SKM-1 (cell line): ENCODE measurements at regions not wholly inside any gene's neighbourhood (a gene's known extent, or its start where the extent isn't known, plus 50 kb on each side); places are given as distances from the start of the nearest gene placed in this dataset.
A peak's percentile ranks its signal among the peaks of the same experiment; 100 is the strongest.
"Not testable (repeated sequence)": the region's sequence is repeated elsewhere in the genome, so short reads cannot be mapped to it uniquely, and the experiment has no call there.

Experiments used
- DNase-seq: peaks from one replicate; lab custom pipeline; 2025; ENCODE audit not compliant: unreplicated experiment; lab: John Stamatoyannopoulos, UW

DNA sequence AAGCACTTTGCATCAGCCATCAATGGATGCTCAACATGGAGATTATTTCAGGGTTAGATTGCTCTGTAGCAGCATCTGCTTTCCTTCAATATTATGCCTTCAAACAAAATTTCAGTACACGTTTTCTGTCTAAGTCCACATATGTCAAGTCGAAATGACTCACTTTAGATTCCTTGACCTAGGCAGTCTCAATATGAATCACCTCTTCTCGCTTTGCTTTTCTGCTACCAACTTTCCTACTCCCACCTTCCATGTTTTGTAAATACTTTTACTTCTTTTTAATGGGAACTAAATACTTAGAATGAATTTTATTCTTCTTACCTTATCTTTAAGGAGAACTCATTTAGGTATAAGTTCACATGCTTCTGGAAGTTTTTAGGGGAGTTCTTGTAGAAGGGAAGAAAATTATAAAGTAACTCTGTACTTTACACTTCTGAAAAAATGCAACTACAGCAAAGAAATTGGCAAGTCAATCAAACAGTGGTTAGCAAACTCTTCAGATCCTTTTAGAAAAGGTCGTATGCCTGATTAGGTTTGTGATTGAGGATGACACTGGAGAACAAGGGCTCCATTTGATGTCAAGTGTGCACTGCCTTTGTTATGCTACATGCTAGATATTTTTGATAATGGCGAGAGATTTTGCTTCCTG lies 478.5 kb upstream of the SMARCA2 start:
- no peak for DNase-seq

DNA sequence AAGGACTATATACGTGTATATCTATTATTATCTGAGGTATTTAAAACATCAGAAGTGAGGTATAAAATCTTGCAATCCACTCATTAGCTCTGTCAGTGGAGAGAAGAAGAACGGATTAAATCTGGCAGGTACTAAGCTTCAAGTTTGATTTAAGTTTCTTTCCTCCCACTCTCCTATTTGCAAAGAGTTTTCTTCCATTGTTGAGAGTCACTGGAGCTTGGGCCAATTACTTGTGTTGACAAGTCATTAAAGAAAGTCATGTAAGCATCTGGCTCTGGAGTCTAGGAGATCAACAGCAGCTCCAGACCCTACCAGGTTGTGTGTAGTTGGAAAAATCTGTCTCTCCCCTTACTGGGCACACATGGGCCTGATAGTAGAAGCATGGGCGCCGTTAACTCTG lies 476.8 kb upstream of the SMARCA2 start:
- DNase-seq, result no peak

DNA sequence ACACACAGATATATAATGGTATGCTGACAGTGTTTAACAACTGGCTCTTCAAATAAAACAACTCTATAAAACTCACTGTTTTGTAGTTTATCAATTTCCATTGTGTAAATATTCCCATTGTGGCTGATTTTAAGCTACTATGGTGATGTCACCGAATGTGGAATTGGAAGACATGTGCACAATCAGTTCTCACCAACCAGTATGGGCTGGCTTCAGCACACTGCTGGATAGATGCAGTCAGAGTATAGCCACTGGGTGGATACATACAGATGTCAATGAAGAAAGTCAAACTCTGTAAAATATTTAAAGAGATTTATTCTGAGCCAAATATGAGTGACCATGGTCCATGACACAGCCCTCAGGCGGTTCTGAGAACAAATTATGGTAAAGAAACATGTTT lies 475.9 kb upstream of the SMARCA2 start:
- DNase-seq, result no peak

DNA sequence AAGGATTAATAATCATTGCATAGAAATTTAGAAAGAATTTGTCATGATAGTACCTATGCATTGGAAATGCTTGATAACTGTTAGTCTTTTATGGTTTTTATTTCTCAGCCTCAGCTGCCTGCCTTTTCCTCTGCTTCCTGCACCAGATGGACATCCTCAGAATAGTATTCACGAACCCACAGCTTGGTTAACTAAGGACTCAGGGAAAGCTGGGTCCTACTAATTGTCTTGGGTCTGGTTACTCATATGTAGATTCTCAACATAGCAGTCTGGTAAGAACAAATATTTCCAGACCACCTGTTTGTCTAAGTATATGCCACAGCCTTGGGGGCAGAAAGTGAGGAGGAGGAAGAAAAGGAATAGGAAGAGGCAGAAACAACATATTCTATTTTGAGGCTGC lies 464.5 kb upstream of the SMARCA2 start:
- no peak for DNase-seq

DNA sequence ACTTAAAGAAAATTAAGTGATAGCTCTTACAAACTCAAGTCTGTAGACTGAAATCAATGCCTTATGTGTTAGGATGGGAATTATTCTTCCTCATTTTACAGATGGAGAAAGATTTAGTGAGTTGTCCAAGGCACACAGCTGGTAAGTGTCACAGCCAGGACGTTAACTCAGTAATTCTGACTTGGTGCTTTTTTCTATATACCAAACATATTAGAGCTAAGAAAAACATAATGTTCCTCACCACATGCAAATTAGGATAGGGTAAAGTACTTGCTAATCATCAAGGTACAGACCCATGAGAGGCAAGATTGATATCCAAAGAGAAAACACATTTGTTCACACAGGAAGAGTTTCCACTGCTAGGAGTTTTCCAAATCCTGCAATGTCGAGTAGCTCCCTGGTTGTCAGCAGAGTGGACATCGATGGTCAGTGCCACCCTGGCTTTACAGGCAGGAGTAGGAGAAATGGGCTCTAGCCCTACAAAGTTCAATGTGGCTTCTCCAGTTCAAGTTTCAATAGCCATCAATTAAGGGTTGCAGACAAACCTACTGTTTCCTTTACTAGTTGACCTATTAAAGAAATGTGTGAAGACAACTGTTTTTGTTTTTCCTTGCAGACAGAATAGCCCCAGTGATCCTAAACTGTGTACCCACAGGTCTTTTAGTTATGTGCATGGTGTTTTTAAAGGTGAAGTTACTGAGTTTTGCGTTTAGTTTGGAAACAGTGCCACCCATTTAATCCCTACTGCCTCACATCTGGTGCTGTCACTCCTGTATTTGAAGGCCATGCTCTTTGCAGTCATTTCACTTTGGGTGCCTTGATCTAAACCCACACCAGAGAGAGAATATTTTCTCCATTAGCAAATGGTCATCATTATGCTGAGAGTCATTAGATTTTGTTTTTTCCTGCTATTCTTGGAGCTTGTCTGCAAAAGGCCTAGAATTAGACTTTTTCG lies 460.8 kb upstream of the SMARCA2 start:
- no peak for DNase-seq

DNA sequence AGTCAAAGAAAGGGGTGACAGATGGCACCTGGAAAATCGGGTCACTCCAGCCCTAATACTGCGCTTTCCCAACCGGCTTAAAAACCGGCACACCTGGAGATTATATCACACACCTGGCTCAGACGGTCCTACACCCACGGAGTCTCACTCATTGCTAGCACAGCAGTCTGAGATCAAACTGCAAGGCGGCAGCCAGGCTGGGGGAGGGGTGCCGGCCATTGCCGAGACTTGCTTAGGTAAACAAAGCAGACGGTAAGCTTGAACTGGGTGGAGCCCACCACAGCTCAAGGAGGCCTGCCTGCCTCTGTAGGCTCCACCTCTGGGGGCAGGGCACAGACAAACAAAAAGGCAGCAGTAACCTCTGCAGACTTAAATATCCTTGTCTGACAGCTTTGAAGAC lies 456.5 kb upstream of the SMARCA2 start:
- DNase-seq, result not testable (repeated sequence)

DNA sequence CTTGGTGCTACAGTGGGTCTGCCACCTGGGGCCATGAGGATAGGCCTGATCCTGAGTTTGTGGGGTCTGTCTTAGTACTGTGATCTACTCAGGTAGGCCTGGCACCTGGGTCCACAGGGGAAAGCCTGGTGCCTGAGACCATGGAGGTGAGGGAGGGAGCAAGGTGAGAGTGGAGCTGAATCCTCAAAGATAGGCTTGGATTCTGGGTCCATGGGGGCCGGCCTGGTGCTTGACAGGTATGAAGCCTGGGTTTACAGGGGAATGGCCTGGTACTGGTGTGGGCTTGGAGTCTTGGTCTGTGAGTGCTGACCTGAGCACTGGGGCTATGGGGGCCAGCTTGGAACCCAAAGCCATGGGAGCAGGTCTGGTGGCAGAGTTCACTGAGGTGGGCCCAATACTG lies 439.2 kb upstream of the SMARCA2 start:
- no peak for DNase-seq

DNA sequence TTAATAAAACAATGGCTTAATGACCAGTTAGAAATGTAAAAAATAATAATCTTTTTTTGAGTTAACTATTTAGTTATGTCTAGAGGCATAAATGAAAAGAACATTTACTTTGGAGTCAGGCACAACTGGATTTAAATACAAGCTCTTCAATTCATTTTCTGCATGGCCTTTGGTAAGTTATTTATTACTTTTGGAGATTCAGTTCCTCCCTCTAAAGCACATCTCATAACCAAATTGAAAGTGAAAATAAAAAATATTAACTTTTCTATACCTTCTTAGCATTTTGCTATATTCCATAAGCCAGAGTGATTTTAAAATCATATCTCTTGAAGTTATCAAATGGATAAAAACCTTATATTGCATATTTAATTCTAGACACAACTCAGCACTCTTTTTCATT lies 434.9 kb upstream of the SMARCA2 start:
- DNase-seq, result no peak

DNA sequence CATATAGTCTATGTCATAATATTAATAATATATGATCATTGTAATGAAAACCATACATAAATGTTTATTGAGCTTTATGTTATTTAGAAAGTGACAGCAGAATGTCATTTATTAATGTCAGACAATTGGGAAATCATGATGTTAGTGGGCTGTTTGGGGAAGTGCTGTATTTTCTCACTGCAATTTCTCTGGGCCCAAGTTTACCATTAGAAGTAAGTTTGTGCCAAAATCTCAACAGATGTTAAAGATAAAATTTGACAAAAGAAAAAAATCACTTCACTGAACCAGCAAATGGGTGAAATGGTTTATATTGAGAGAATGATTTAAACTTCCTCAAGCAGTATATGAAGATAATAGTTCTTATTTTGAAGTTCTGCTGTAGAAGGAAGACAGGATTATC lies 433.2 kb upstream of the SMARCA2 start:
- DNase-seq, result no peak

DNA sequence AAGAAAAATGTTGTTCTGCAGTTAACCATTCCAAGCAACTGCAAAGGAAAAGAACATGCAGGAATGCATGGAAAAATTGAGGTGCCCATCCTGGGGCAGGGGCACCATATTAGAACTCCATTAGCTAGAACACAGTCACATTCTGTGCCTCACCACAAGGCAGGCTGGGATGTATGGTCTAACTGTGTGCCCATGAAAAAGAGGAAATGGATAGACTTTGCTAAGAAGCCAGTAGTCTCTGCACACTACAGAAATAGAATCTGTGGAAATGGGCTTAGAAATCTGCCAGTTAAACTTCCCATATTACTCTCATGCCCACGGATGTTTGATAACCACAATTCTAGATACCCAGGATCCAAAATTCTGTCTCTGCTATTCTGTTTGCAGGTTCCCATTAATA lies 423.8 kb upstream of the SMARCA2 start:
- no peak for DNase-seq

DNA sequence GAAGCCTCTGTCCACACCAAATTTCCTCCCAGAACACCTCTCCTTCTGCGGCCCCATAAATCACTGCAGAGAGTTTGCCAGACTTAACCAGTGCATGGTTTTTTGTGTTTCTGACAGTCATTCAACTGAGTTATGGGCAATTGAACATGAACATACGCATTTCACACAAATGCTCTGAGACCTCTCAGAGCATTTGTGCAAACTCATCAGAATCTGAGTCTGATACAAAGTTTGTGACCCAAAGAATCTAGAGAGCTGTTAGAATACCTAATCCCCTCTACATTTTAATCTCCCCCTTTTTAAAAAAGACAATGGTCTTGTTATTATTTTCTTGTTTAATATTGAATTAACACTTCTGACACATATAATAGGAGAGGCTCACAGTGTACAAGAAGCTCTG lies 416.9 kb upstream of the SMARCA2 start:
- DNase-seq, result no peak

DNA sequence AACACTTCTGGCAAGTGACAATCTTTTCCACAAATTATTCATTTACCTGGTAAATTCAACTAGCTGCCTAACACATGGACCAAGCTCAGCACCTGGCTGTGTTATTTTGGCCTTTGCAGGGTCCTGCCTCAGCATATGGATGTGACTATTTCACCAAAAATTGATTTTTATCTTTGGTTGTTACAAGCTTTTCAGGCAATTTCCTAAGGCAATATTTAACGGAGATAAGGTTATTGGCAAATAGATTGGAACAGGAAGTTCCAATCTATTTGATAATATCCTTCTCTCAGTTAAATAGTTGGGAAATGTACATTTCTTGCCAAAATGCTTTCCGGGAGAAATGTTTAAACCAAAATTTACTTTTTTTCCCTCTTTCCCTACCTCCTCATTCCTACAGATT lies 415.2 kb upstream of the SMARCA2 start:
- DNase-seq, result no peak

DNA sequence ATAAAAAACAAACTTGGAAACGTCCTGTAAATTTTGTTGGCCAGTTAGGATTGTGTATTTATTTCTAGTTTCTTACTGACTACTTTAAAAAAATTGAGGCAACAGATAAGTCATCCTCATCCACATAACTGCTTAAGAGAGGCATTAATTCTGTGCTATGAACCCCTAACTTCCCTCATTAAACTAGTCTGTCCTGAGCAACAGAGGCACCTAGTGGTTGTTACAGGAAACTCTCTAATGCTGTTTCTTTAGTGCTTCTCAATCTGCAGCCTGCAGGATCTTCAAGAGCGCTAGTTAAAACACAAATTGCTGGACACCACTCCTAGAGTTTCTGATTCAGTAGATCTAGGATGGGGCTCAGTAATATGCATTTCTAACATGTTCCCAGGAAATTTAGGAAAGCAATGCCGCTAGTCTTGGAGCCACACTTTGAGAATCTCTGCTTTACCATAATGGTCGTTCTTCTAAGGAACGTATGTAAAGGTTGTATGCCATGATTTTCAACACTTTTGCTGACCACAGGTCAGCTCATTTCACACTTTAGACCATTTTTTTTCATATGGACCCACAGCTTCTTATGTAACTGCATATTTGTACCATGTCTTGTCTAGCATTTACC lies 410.1 kb upstream of the SMARCA2 start:
- DNase-seq, result peak; percentile 31

DNA sequence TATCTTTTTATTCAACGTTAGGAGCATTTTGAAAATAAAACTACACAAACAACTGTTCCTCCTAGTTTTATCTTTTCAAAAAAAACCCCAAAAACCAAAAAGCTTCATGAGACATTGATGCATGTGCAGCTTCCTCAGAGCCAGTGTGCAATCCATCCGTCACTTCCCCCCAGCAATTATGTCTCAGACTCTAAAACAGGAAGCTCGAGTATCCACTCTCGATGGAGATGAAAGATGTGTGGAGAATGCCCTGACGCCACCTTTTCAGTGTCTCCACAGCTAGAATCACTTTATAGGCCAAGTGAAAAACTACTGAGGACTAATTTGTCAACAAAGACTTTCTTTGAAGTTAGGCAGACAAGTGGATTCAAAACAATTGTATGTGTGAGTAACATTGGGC lies 408.9 kb upstream of the SMARCA2 start:
- DNase-seq, result peak; percentile 49

DNA sequence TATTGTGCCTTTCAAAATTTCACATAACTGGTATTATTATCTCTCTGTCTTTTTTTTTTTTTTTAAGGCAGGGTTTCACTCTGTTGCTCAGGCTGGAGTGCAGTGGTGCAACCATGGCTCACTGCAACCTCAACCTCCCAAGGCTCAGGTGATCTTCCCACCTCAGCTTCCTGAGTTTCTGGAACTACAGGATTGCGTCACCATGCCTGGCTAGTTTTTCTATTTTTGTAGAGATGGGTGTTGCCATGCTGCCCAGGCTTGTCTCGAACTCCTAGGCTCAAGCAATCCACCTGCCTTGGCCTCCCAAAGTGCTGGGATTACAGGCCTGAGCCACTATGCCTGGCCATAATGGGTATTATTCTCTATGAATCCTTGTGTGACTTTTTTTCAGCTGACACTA lies 402.3 kb upstream of the SMARCA2 start:
- DNase-seq, result no peak

DNA sequence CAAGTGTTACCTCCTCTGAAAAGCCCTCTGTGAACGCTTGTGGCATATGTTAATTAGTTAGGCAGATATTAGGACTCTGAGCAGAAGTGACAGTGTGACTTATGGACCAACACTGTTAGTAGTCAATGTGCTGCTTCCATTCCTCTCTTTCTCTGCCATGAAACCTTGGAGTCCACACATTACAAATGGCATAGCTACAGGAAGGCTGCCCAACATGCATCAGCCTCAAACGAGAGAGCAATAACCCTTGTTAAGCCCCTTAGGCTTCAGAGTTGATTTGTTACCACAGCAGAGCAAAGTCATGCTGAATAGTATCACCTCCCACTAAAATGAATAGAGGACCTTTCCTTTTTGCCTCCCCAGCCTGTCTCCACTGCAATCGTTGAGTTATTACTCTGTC lies 397.7 kb upstream of the SMARCA2 start:
- no peak for DNase-seq

DNA sequence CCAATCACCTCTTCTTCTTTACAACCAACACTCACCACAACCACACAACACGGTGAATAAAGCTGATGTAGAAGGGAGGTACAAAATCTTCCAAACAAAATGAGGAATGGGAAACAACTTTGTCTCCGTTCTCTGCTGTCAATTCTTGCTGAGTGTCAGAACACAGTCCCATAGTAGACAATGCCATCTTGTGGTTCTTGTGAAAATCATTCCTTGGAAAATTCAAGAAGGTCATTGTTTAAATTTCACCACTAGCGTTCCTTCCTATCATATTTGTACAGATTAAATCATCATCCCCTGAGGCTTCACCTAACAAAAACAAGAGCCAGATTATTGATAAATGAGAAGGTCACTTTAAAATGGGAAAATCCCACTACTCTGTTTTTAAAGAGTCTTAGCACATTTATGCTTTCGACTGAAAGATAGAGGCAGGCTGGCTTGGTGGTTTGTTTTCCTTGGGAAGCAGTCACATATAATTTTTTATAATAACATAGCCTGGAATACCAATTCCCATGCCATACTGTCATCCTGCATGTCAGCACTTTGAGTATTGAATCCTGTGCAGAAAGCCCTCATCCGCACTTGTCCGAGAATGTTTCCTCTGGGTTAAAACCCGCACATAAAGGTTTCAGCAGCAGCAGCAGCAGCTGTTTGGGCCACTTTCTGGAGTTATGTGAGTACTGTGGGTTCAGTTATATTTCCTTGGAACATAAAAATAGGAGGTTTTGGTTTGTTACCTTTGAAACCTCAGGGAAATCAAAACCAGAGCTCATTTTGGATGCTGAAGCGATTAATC lies 395.0 kb upstream of the SMARCA2 start:
- DNase-seq, result no peak

DNA sequence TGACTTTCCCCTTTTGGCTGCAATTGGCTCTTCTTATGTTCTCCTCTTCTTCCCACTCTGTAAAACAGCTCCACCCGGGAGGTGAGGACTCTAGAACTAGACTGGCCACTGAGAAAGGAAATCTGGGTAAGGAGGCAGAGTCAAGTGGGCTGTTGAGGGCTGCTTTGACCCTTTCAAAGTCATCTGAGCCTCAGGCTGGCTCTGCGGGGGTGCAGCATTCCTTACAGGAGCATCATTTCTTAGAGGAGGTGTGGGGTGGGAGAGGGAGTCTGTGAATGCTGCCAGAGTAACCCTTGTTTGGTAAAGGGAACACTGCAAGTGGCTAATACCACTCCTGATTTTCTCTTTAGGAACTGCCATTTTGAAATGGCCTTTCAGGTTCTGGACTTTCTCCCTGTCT lies 377.7 kb upstream of the SMARCA2 start:
- no peak for DNase-seq

DNA sequence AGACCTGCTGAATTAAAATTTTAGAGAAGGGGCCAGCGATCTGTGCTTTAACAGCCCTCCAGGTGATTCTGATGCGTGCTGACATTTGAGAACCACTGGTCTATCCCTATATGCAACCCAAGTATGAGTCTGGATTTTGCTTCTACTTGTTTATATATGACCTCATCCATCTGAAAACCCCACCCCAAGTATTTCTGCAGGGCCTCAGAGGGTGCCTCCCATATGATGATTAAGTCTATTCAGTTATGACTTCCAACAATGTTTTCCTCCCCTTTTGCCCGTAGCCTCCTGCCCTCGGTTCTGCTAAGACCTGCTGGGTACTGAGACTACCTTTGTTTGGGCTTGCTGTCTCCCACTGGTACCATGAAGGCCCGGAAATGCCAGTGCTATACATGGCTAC lies 376.0 kb upstream of the SMARCA2 start:
- DNase-seq, result no peak

DNA sequence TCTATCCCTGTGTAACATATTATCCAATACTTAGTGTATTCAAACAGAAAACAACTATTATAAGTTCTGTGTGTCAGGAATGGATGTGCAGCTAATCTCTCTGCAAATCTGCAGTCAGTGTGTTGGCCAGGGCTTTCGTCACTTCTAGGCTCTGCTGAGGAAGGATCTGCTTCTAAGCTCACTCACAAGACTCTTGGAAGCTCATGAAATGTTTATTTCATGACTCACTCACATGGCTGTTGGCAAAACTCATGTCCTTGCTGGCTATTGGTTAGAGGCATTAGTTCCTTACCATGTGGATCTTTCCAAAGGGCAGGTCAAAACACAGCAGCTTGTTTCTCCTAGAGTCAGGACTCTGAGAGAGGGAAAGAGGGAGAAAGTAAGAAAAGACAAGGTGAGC lies 367.4 kb upstream of the SMARCA2 start:
- DNase-seq, result no peak

DNA sequence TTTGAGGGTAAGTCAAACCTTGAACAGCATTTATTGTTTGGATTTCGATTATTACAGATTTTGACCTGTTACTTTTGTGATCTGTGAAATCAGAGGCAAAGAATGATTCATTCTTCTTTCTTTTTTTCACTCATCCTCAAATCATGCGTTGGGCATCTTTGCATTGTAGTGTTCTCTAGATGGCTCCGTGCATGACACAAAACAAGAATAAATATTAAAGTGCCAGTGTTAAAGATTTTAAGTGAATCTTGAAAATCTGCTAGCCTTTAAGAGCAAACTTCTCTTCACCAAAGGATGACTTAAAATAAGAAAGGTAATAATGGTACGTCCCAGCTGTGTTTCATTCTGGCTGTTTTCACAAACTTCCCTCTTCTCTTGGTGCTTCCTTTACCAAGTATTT lies 361.9 kb upstream of the SMARCA2 start:
- no peak for DNase-seq
